ENCODE measurements at regions not wholly inside any gene's neighbourhood (a gene's known extent, or its start where the extent isn't known, plus 50 kb on each side); places are given as distances from the start of the nearest gene placed in this dataset.

GRCh38 chr4:134747108-134747805 is 545.7 kb upstream of the PABPC4L start:
- no peak for TF ChIP-seq CTCF (IDR thresholded peaks at IDR 0.05)

DNA sequence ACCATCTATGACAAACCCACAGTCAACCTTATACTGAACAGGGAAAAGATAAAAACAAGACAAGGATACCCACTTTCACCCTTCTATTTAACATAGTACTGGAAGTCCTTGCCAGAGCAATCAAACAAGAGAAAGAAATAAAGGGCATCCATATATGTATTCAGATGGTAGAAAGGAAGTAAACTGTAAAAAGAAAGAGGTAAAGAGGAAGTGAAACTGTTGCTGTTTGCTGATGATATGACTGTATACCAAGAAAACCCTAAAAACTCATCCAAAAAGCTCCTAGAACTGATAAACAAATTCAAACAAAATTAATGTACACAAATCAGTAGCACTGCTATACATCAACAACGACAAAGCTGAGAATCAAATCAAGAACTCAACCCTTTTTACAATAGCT is 538.7 kb upstream of the PABPC4L start:
- no peak for TF ChIP-seq CTCF (IDR thresholded peaks at IDR 0.05)

- TF ChIP-seq CTCF (IDR thresholded peaks at IDR 0.05) = no peak
Measured at GRCh38 chr4:134735901-134736300, 534.3 kb upstream of the PABPC4L start.

DNA sequence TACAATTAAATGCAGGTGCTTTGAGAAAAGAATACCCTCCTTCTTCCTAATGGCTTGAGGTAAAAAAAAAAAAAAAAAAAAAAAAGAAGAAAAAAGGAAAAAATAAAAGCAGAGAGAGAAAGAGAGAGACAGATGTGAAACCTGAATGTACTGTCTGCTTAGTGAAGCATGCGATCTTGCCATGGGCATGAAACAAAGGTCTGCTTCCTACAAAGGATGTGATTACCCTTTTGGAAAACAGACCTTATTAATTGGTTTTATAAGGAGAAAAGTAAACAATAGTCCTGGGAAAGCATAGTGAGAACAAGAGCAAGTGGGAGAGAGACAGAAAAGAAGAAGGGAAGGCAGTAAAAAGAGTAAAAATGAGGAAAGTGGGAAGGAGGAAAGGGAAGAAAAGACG is 526.1 kb upstream of the PABPC4L start:
- no peak for TF ChIP-seq CTCF (IDR thresholded peaks at IDR 0.05)

DNA sequence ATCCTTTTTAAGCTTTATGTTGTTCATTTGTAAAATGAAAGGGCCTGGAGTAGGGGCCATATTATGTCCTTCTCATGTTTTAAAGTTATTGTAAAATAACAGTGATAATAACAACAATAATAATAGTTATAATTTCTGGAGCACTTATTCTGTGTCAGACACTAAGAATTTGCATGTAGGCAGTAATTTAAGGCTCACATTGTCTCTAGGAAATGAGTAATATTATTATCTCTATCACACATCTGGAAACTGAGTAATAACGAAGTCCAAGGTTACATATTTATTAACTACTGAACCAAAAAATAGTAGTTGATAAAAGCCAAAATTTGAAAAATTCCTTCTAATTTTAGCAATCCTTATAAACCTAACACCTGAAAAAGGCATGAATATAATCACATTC is 520.7 kb upstream of the PABPC4L start:
- no peak for TF ChIP-seq CTCF (IDR thresholded peaks at IDR 0.05)

- no peak for TF ChIP-seq CTCF (IDR thresholded peaks at IDR 0.05)
Measured at GRCh38 chr4:134720030-134720429, 518.4 kb upstream of the PABPC4L start.

- no peak for TF ChIP-seq CTCF (IDR thresholded peaks at IDR 0.05)
Measured at GRCh38 chr4:134708616-134709015, 507.0 kb upstream of the PABPC4L start.

DNA sequence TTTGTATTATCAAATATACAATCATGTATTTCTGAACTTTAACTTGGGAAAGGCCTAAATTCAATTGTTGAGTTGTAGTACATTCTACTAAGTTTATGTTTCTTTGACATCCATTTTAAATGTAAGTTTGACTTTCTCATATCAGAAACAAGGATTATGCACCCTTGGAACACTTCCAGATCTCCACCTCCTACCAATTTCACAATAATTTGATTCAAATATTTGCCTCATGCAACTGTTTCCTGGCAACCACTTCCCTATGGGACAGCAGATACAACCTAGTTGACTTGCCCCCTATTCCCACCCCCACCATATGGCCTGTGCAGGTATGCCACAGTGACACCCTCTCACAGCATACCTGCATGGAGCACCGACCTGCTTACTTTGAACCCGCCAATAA is 506.4 kb upstream of the PABPC4L start:
- no peak for TF ChIP-seq CTCF (IDR thresholded peaks at IDR 0.05)
